Central memory CD8-positive, alpha-beta T cell (primary cell): ENCODE measurements at regions not wholly inside any gene's neighbourhood (a gene's known extent, or its start where the extent isn't known, plus 50 kb on each side); places are given as distances from the start of the nearest gene placed in this dataset.

Experiments used
- ATAC-seq: fragments of 150-1000 bp; cut with Tn5 transposase; replicated peaks from 2 replicates; pipeline ENCODE4 v1.10.0; 2022; ENCODE audit warnings: mild to moderate bottlenecking, moderate FRiP score, moderate number of reproducible peaks; ENCODE audit not compliant: poor library complexity, severe bottlenecking; ENCODE audit errors: extremely low read depth
- DNase-seq, 2 donors: peaks; one replicate each; pipeline ENCODE4 v3.0.0; 2021; ENCODE audit warnings: low spot score in 2 of 2
- H3K27ac Mint-ChIP-seq: one replicate; pipeline ENCODE4 v1.8.0; 2022; ENCODE audit warnings: low read depth, mild to moderate bottlenecking, moderate library complexity, mixed read lengths
- H3K27me3 Mint-ChIP-seq: one replicate; pipeline ENCODE4 v1.8.0; 2022; ENCODE audit warnings: mixed read lengths
- H3K36me3 Mint-ChIP-seq: one replicate; pipeline ENCODE4 v1.8.0; 2022; ENCODE audit warnings: mild to moderate bottlenecking, moderate library complexity, mixed read lengths; ENCODE audit not compliant: insufficient read depth
- H3K4me1 Mint-ChIP-seq: one replicate; pipeline ENCODE4 v1.8.0; 2022; ENCODE audit warnings: mixed read lengths
- H3K4me3 Mint-ChIP-seq: one replicate; pipeline ENCODE4 v1.8.0; 2022; ENCODE audit warnings: mild to moderate bottlenecking, moderate library complexity, mixed read lengths
- H3K9me3 Mint-ChIP-seq: one replicate; pipeline ENCODE4 v1.8.0; 2022; ENCODE audit warnings: mixed read lengths

- ATAC-seq (no peak), DNase-seq (no peak)
- peaks cover 19% of the 10 kb centered on the region for H3K27me3 Mint-ChIP-seq
- H3K36me3 Mint-ChIP-seq: no peaks in the 10 kb centered on the region
- no peaks in the 10 kb centered on the region for H3K9me3 Mint-ChIP-seq
- H3K4me1 Mint-ChIP-seq: peaks cover 6% of the 10 kb centered on the region
- H3K4me3 Mint-ChIP-seq: no peak overlapping the region
- H3K27ac Mint-ChIP-seq: no peak overlapping the region
Measured at GRCh38 chr9:21668516-21668915, 133.9 kb upstream of the MTAP start.

GRCh38 chr9:21669701-21670100 lies 132.7 kb upstream of the MTAP start:
- H3K27me3 Mint-ChIP-seq: peaks cover 11% of the 10 kb centered on the region
- H3K9me3 Mint-ChIP-seq: no peaks in the 10 kb centered on the region
- no peaks in the 10 kb centered on the region for H3K36me3 Mint-ChIP-seq
- ATAC-seq: no peak
- H3K4me1 Mint-ChIP-seq: peaks cover 6% of the 10 kb centered on the region
- no peak overlapping the region for H3K4me3 Mint-ChIP-seq
- no peak overlapping the region for H3K27ac Mint-ChIP-seq
- no peak for DNase-seq

- ATAC-seq (peak; percentile 65), DNase-seq (no peak)
- no peak overlapping the region for H3K4me3 Mint-ChIP-seq
- no peak overlapping the region for H3K27ac Mint-ChIP-seq
- H3K4me1 Mint-ChIP-seq: peaks cover 6% of the 10 kb centered on the region
- H3K27me3 Mint-ChIP-seq: peaks cover 11% of the 10 kb centered on the region
- H3K36me3 Mint-ChIP-seq: no peaks in the 10 kb centered on the region
- H3K9me3 Mint-ChIP-seq: no peaks in the 10 kb centered on the region
Measured at GRCh38 chr9:21670374-21670773, 132.1 kb upstream of the MTAP start.

GRCh38 chr9:21672140-21672539 lies 130.3 kb upstream of the MTAP start:
- H3K9me3 Mint-ChIP-seq: no peaks in the 10 kb centered on the region
- peaks cover 6% of the 10 kb centered on the region for H3K4me1 Mint-ChIP-seq
- peaks cover 9% of the 10 kb centered on the region for H3K27me3 Mint-ChIP-seq
- H3K27ac Mint-ChIP-seq: no peak overlapping the region
- no peak for DNase-seq
- no peak overlapping the region for H3K4me3 Mint-ChIP-seq
- no peak for ATAC-seq
- no peaks in the 10 kb centered on the region for H3K36me3 Mint-ChIP-seq

GRCh38 chr9:21672761-21673160 lies 129.7 kb upstream of the MTAP start:
- H3K36me3 Mint-ChIP-seq: no peaks in the 10 kb centered on the region
- no peaks in the 10 kb centered on the region for H3K9me3 Mint-ChIP-seq
- H3K4me3 Mint-ChIP-seq: no peak overlapping the region
- no peak for ATAC-seq
- no peak overlapping the region for H3K27ac Mint-ChIP-seq
- H3K4me1 Mint-ChIP-seq: peaks cover 6% of the 10 kb centered on the region
- DNase-seq: no peak
- H3K27me3 Mint-ChIP-seq: peaks cover 3% of the 10 kb centered on the region

- Mint-ChIP-seq H3K27me3 (no peaks in the 10 kb centered on the region), H3K4me1 (peaks cover 6% of the 10 kb centered on the region), H3K9me3 (no peaks in the 10 kb centered on the region), H3K27ac (no peak overlapping the region), H3K36me3 (no peaks in the 10 kb centered on the region), H3K4me3 (no peak overlapping the region)
- ATAC-seq (no peak), DNase-seq (no peak)
Measured at GRCh38 chr9:21674894-21675293, 127.5 kb upstream of the MTAP start.

- Mint-ChIP-seq H3K27me3 (no peaks in the 10 kb centered on the region), H3K9me3 (no peaks in the 10 kb centered on the region), H3K36me3 (no peaks in the 10 kb centered on the region), H3K27ac (no peak overlapping the region), H3K4me1 (no peaks in the 10 kb centered on the region), H3K4me3 (no peak overlapping the region)
- DNase-seq (no peak), ATAC-seq (no peak)
Measured at GRCh38 chr9:21677387-21677786, 125.0 kb upstream of the MTAP start.

GRCh38 chr9:21677834-21678233 lies 124.6 kb upstream of the MTAP start:
- H3K4me3 Mint-ChIP-seq: no peak overlapping the region
- no peak for ATAC-seq
- no peaks in the 10 kb centered on the region for H3K36me3 Mint-ChIP-seq
- DNase-seq: no peak
- no peaks in the 10 kb centered on the region for H3K4me1 Mint-ChIP-seq
- no peak overlapping the region for H3K27ac Mint-ChIP-seq
- no peaks in the 10 kb centered on the region for H3K27me3 Mint-ChIP-seq
- H3K9me3 Mint-ChIP-seq: no peaks in the 10 kb centered on the region

GRCh38 chr9:21679432-21679831 lies 123.0 kb upstream of the MTAP start:
- DNase-seq: no peak
- Mint-ChIP-seq H3K4me3 (no peak overlapping the region), H3K9me3 (no peaks in the 10 kb centered on the region), H3K36me3 (no peaks in the 10 kb centered on the region), H3K27ac (no peak overlapping the region), H3K4me1 (no peaks in the 10 kb centered on the region), H3K27me3 (no peaks in the 10 kb centered on the region)
- ATAC-seq: no peak

- H3K27ac Mint-ChIP-seq: no peak overlapping the region
- no peak for ATAC-seq
- no peaks in the 10 kb centered on the region for H3K9me3 Mint-ChIP-seq
- H3K36me3 Mint-ChIP-seq: no peaks in the 10 kb centered on the region
- no peaks in the 10 kb centered on the region for H3K4me1 Mint-ChIP-seq
- DNase-seq: no peak
- H3K4me3 Mint-ChIP-seq: no peak overlapping the region
- H3K27me3 Mint-ChIP-seq: no peaks in the 10 kb centered on the region
Measured at GRCh38 chr9:21680590-21680989, 121.8 kb upstream of the MTAP start.

GRCh38 chr9:21681641-21682040 lies 120.8 kb upstream of the MTAP start:
- H3K4me1 Mint-ChIP-seq: no peaks in the 10 kb centered on the region

GRCh38 chr9:21682381-21682780 lies 120.1 kb upstream of the MTAP start:
- H3K27ac Mint-ChIP-seq: no peak overlapping the region
- H3K27me3 Mint-ChIP-seq: no peaks in the 10 kb centered on the region
- no peaks in the 10 kb centered on the region for H3K4me1 Mint-ChIP-seq
- H3K9me3 Mint-ChIP-seq: no peaks in the 10 kb centered on the region
- ATAC-seq: no peak
- DNase-seq: no peak
- no peak overlapping the region for H3K4me3 Mint-ChIP-seq
- H3K36me3 Mint-ChIP-seq: no peaks in the 10 kb centered on the region

More at GRCh38 chr9:21681641-21682040, 120.8 kb upstream of the MTAP start:
- no peak overlapping the region for H3K27ac Mint-ChIP-seq
- no peaks in the 10 kb centered on the region for H3K9me3 Mint-ChIP-seq
- ATAC-seq (no peak), DNase-seq (no peak)
- H3K4me3 Mint-ChIP-seq: no peak overlapping the region
- no peaks in the 10 kb centered on the region for H3K27me3 Mint-ChIP-seq
- H3K36me3 Mint-ChIP-seq: no peaks in the 10 kb centered on the region

GRCh38 chr9:21682981-21683380 lies 119.5 kb upstream of the MTAP start:
- Mint-ChIP-seq H3K9me3 (no peaks in the 10 kb centered on the region), H3K27me3 (no peaks in the 10 kb centered on the region), H3K36me3 (no peaks in the 10 kb centered on the region), H3K4me3 (no peak overlapping the region), H3K4me1 (no peaks in the 10 kb centered on the region), H3K27ac (no peak overlapping the region)
- ATAC-seq (no peak), DNase-seq (no peak)
